Embryonic facial prominence (tissue), 1 donor: ENCODE measurements at regions not wholly inside any gene's neighbourhood (a gene's known extent, or its start where the extent isn't known, plus 50 kb on each side); places are given as distances from the start of the nearest gene placed in this dataset.
"Not testable (repeated sequence)": the region's sequence is repeated elsewhere in the genome, so short reads cannot be mapped to it uniquely, and the experiment has no call there.

Experiments
- DNase-seq: peaks from one replicate; pipeline ENCODE4 v3.0.0-alpha.2; 2016; ENCODE audit errors: extremely low spot score

DNA sequence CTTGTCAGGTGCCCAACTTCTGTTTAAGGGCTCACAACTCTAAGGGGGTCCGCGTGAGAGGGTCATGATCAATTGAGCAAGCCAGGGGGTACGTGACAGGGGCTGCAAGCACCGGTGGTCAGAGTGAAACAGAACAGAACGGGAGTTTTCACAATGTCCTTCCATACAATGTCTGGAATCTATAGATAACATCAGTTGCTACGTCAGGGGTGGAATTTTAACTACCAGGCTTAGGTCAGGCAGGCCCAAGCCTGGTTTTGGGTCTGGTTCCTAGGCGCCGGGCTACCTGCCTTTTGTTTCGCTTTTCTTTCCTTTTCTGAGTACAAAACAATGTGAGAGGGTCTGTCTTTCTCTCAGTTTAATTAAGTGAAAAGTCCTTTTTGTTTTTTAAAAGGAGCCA is 666.5 kb upstream of the MBL2 start:
- not testable (repeated sequence) for DNase-seq

DNA sequence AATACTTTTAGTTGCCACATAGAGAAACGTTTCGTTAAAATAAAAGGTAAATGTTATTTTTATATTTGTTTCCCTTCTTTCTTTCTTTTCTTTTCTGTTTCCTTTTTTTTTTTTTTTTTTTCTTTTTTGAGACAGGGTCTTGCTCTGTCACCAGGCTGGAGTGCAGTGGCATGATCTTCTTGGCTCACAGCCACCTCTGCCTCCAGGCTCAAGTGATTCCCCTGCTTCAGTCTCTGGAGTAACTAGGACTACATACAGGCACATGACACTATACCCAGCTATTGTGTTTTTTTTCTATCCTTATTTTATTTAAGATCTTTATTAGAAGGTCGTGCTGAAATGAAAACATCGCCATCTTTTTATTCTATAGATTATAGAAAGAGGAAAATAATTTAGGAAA is 661.8 kb upstream of the MBL2 start:
- DNase-seq, result no peak

DNA sequence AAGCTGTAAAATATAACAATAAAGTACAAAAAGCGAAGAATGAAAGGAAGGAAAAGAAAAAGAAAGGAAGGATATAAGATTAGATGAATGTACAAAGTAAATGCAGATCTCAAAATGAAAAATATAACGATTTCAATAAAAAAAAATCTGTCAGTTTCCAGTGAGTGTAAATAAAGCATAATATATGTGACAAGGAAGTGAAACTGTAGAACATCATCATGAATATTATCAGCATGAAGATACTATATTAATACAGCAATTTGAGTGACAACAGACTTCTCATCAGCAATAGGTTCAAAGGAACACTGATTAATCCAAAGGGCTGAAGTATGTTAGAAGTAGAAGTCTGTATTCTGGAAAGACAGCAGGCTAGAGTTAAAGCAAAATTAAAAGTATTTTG is 659.5 kb upstream of the MBL2 start:
- no peak for DNase-seq

DNA sequence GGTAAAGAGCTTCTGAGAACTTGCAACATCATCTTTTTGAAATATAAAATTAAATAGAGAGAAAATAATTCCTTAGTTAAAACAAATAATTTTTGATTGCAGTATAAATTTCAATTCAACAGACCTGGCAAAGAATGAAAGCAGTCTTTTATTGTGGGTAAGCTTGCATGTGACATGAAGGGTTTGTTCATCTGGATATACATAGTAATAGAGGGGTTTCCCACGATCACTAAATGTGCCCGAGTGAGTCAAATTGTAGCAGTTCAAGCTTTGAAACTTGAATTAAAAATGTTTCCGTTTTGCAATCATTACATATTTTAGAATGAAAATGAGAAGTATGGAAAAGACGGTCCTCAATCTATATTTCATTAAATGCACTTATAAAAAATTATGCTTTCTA is 658.4 kb upstream of the MBL2 start:
- no peak for DNase-seq

DNA sequence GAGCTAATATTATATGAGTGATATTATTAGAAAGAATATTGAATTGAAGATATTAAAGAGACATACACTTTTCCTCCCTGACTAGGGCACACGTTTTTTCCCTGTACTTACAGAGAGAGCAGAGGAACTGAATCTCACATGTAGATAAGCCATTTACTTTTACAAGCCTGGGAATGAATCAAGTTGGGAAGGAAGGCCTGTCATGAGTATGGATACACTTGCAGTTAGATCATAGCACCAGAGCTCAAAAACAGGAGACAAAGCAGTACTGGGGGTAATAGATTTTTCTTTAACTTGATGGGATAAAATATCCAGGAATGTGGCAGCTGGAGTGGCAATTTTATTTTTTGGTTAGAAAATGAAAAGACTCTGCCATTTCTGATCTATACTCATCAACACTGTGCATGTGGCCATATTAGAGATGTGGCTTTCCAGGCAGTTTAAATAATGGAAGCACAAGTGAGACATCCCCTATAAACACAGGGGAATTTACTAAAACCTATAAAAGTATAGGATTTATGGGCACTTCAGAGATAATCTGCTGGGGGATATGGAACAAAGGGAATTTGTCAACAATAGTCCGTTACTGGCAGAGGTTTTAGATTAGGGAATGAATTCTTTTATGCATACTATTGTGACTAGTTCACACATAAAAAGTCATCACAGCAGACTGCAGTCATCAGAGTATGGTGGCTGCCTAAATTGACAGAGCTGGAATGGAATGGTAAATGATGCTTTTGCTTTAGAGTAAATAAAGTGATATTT is 657.7 kb upstream of the MBL2 start:
- DNase-seq, result no peak

DNA sequence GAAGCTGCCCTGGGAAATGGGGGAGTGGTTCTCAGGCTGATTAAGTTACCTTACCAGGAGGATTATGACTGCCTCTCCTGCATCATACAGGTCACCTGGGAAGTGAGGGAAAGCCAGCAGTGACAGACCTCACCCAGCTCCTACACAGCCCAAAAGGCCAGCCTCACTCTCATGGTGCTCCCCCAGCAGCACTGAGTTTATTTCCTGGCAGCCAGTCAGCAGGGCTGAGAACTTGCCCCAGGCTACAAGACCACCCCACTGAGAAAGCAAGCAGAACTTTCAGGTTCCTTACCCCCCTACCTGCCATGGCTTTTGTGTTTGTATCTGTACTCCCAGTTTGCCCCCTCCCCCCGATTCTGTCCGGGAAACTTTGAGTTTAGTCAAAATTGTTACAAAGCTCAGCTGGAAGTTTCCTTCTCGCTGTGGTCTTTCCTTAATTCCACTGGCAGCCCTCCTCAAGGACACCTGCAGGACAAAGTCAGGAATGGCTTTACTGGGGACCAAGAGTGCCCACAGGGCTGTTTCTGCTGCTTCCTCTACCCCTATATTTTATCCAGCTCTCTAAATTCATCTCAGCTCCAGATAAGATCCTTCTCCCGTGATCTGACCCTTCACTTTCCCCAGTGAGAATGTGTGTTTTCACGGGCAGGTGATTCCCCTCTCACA is 649.8 kb upstream of the MBL2 start:
- DNase-seq, result no peak

DNA sequence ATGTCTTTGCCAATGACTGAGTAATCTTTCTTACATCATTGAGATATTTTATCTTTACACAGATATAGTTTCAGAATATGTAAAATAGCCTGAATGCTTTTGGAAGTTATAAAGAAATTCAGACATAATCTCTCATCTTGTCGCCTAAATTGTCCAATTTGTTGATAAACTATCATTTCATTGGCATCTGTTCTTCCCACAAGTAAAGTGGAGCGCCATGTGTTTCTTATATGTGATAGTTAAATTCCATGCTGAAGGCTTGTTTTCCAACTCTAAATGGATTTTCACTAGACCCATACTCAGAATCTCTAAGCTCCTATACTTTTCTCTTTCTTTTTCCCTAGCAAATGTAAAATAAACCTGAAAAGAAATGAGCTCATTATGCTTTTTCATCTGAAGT is 640.1 kb upstream of the MBL2 start:
- no peak for DNase-seq

DNA sequence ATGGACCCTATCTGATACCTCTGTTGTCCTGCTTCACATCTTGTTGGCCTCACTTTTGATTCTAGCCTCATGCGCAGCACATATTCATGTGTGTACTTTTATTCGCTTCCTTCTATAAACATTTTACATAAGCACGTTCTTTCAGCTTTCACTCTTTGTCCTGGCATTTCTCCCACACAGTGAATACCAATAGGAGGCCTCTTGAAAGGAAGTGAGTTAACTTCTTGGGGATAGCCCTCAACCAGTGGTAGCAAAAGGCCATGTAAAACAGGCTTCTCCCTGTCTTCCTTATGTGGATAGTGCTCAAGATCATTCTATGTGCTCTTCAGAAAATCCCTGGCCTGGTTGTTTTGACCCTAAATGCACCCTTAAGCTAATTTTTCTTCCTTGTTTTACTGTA is 633.9 kb upstream of the MBL2 start:
- no peak for DNase-seq

DNA sequence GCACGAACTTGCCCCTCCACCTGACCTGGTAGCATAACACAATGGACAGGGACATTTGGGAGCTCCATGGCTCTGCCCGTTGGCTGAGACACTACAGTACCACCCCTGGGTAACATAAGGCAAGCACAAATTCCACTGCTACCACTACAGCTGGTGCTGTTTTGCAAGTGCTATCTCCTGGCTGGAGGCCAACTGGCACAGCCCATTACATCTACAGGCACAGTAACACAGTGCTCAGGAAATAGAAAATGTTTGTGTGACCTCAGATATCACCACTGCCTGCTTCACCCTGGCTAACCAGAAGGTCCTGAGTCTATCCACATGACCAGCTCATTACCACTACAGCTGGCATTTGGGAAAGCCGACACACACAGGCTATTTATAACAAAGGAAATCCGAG is 631.1 kb upstream of the MBL2 start:
- DNase-seq, result no peak

DNA sequence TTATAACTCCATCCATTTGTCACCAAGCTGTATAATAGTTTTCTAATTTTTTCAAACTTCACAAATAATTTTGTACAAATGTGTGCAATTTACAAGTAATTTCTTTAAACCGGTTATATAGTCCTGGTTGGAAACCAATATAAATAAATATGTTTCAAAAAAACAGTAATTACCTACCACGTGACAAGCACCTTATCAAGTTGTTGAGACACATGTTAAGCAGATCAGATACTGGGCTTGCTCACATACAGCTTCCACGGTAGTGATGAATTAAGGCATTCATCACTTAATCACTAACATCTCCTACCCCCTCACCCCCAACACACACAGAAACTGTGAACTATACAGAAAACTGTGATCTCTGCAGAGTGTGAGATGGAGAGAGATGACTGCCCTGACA is 630.0 kb upstream of the MBL2 start:
- no peak for DNase-seq

DNA sequence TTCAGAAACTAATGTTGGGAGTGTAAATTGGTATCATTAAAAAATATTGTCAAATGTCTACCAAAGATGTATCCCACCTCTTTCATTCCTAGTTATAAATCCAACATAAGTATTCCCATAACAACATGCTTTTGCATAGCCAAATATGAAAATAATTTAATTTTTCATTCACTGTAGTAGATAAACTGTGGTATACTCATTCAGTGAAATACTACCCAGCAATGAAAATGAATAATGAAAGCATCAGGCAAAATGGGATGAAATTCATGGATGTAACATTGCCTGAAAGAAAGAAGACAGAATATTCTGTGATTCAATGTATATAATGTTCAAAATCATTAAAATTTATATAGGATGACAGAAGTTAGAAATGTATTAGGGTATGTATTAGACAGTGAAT is 629.0 kb upstream of the MBL2 start:
- DNase-seq, result no peak

DNA sequence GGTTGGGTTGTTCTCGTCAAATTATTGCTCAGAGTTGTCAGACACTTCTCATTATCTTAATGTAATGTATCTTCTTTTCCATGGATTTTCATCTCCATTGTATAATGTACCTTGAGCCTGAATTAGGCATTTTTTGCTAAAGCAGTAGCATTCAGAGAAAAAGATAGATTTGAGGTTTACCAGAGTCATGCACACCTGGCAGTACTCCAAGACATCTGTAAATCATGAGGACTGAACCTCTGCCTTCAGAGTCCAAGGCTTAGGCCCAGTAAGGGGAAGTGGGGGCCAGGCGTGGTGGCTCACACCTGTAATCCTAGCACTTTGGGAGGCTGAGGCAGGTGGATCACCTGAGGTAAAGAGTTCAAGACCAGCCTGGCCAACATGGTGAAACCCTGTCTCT is 624.3 kb upstream of the MBL2 start:
- DNase-seq, result no peak

DNA sequence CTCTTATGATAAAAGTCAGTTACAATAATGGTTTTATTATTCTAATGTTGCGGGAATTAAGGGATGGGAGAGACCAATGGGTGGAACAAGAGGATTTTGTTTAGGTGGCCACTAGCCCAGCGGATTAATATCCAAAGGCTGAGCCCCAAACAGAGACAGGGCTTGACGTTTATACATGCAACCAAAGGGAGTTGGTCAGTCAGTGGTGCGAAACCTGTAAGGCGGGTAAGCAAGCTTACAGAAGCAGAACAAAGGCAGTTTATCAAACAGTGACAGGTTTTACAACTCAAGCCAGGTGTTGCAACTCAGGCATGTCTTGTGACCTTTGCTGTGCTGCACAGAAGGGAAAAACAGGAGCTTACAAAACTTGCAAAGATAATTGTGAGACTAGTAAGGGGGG is 622.9 kb upstream of the MBL2 start:
- DNase-seq, result no peak

DNA sequence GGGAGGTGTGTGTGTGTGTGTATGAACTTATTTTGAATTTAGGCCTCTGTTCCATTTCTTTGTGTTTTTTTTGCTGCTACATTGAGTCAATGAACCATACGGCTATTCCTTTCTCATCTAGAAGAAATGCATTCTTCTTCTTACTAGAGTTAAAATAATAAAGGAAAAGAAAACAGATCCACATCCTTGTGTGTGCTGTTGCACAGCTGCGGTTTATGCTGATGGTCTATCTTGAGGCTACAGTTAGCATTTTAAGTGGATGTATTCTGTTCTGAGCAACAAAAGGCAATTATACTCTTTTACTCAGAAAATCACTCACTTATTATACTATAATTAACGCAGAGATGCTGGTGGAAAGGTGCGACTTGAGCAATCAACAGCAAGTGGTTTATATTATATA is 615.0 kb upstream of the MBL2 start:
- no peak for DNase-seq

DNA sequence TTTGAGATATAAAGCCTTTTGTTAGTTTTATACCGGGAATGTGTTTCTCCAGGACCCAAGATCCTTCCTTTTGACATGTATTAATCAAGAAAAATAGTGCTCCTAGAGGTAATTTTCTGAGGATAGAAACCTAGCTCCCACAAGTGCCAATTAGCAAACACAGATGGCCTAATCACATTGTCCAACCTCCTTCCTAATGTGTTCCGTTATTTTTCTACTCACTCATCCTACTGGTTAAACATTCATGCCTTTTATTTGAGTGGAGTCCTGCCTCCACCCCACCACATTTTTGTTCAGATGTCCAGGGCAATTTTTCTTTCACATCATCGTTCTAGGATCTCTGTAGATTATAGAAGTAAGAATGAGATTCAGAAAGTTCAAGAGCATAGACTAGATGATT is 610.0 kb upstream of the MBL2 start:
- DNase-seq, result no peak

DNA sequence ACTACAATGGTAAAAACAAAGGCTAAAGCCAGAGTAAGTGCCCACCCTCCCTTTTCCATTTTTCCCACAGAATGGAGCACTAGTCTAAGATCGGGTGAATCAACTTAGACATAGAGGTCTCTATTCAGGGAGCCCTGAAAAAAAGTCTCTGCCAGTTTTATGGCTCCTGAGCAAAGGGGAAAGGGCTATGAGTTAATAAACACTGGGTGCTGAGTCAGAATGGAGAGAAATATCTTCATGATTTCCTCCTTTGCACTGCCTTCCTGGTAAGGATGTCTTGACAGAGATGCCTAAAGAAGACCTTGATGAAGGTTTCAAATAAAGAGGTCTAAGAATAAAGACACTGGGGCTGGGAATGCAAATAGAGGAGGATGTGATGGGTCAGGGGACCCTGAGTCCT is 607.4 kb upstream of the MBL2 start:
- no peak for DNase-seq

DNA sequence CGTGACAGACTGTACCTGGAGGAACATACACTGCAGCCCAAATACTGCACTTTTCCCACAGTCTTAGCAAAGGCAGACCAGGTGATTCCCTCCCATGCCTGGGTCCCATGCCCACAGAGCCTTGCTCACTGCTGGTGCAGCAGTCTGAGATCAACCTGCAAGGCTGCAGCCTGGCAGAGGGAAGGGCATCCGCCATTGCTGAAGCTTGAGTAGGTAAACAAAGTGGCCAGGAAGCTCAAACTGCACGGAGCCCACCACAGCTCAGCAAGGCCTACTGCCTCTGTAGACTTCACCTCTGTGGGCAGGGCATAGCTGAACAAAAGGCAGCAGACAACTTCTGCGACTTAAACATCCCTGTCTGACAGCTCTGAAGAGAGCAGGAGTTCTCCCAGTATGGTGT is 597.8 kb upstream of the MBL2 start:
- DNase-seq, result no peak

DNA sequence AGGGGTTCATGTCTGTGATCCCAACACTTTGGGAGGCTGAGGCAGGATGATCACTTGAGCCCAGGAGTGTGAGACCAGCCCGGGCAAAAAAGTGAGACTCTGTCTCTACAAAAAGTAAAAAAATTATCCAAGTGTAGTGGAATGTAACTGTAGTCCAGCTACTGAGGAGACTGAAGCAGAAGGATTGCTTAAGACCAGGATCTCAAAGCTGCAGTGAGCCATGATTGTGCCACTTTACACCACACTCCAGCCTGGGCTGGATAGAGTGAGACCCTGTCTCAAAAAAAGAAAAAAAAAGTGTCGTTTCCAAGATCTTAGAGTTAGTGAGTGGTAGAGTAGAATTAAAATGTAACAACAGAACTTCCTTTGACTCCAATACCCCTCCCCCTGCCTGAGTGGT is 589.4 kb upstream of the MBL2 start:
- DNase-seq, result no peak

DNA sequence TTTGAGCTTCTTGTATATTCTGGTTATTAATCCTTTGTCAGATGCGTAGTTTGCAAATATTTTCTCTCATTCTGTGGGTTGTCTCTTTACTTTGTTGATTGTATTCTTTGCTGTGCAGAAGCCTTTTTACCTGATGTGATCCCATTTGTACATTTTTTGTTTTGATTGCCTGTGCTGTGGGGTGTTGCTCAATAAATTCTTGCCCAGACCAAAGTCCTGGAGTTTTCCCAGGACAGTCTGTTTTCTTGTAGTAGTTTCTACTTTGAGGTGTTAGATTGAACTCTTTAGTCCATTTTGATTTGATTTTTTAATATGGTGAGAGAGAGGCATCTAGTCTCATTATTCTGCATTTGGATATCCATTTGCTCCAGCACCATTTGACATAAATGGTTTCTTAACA is 588.7 kb upstream of the MBL2 start:
- DNase-seq, result no peak

DNA sequence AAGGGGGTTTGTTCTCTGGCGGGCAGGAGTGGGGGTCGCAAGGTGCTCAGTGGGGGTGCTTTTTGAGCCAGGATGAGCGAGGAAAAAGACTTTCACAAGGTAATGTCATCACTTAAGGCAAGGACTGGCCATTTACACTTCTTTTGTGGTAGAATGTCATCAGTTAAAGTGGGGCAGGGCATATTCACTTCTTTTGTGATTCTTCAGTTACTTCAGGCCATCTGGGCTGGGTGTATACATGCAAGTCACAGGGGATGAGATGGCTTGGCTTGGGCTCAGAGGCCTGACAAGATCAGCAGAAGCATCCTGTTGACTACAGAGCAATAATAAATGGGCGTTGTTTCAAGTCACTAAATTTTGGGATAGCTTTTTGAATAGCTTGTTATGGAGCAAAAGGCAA is 586.4 kb upstream of the MBL2 start:
- DNase-seq, result not testable (repeated sequence)

DNA sequence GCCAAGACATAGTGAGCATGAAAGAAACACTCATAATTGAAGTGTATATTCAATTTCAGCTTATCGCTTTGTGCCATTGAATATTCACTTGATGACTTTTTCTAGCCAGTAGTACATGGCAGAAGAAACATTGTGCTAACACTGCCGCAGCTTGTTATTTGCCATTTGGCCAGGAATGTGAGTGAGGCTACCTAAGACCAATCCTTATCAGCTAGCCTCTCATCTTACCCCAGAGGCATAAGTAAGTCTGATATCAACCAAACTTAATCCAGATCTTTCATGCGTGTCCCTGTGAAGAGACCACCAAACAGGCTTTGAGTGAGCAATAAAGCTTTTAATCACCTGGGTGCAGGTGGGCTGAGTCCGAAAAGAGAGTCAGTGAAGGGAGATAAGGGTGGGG is 586.0 kb upstream of the MBL2 start:
- DNase-seq, result no peak

DNA sequence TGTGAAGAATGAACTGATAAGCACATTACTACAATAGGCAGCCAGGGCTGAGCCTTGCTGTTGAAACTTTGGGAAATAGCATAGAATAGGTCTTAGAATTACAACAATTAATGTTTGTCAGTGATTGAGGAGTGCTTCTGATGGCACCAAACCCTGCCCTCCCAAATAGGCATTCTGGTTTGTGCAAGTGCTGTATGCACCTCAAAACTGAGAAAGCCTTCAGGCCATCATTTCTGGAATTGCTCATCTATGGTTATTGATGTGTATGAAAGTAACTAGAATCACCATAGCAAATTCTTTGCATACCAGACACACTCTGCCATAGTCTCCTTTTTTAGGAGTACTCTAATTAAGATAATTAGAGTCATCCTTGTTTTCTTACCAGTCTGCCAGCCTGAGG is 585.0 kb upstream of the MBL2 start:
- no peak for DNase-seq

DNA sequence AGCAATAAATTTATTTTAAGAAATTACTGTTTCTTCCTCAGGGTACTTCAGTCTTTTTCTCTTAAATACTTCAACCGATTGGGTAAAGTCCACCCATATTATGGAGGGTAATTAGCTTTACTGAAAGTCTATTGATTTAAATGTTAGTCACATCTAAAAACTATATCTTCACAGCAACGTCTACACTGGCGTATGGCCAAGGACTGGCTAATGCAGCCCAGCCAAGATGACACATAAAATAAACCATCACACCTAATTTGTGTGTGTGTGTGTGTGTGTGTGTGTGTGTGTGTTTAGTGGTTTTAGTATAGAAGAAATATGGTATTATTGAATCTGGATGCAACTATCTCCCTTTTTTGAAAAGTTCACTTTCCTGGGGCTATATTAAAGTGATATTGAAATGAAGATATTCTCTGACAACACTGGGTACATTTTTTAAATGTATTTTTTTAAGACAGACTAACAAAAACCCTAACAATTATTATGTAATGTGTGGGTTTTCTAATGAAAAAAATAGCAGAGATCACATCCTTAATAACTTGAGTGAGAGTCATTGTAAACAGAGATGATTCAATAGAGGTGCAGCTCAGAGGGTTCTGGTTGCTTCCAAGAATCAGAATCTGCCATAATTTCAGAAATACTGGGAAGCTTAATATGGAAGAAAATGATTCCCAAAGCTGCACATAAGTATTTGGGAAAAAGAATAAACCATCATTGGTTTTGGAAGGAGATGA is 584.2 kb upstream of the MBL2 start:
- no peak for DNase-seq
